Heart left ventricle (tissue), 16 donors: ENCODE measurements at regions not wholly inside any gene's neighbourhood (a gene's known extent, or its start where the extent isn't known, plus 50 kb on each side); places are given as distances from the start of the nearest gene placed in this dataset.

Source experiments
- ATAC-seq, 4 donors: fragments of 200-7000 bp; cut with Tn5 transposase; one replicate each; pipeline ENCODE4 v1.9.1; 2020 to 2022; ENCODE audit warnings: moderate library complexity in 4 of 4, mild to moderate bottlenecking in 3 of 4, moderate number of reproducible peaks in 1 of 4
- DNase-seq, 5 donors: peaks; one replicate each; pipeline ENCODE4 v3.0.0-alpha.2; 2020
- H3K27ac ChIP-seq, 12 donors: fragments of 200-600 bp; sonication (generic) in 4 of 12; one replicate each; pipeline versions ENCODE4 v1.5.0 to v1.8.0; 2016 to 2022; ENCODE audit warnings: mild to moderate bottlenecking in 2 of 12
- H3K27me3 ChIP-seq, 9 donors: fragments of 200-600 bp; sonication (generic) in 2 of 9; one replicate each; pipeline versions ENCODE4 v1.5.1 to v1.8.0; 2016 to 2022; ENCODE audit warnings: mild to moderate bottlenecking in 3 of 9
- H3K36me3 ChIP-seq, 9 donors: fragments of 200-600 bp; sonication (generic) in 2 of 9; one replicate each; pipeline versions ENCODE4 v1.5.0 to v1.8.0; 2018 to 2022; ENCODE audit warnings: mild to moderate bottlenecking in 2 of 9
- H3K4me1 ChIP-seq, 12 donors: fragments of 200-600 bp; sonication (generic) in 4 of 12; one replicate each; pipeline versions ENCODE4 v1.5.0 to v1.8.0; 2016 to 2022; ENCODE audit warnings: mild to moderate bottlenecking in 3 of 12
- H3K4me3 ChIP-seq, 12 donors: fragments of 200-600 bp; sonication (generic) in 4 of 12; one replicate each; pipeline versions ENCODE4 v1.5.0 to v1.8.0; 2017 to 2022; ENCODE audit warnings: mild to moderate bottlenecking in 9 of 12, moderate library complexity in 4 of 12
- H3K9me3 ChIP-seq, 12 donors: fragments of 200-600 bp; sonication (generic) in 4 of 12; one replicate each; pipeline versions ENCODE4 v1.5.0 to v1.8.0; 2016 to 2022; ENCODE audit warnings: mild to moderate bottlenecking in 1 of 12
- CTCF ChIP-seq, 12 donors: fragments of 200-600 bp; sonication (generic) in 4 of 12; IDR thresholded peaks; one replicate each; pipeline versions ENCODE4 v1.5.0 to v1.8.0; 2018 to 2022; ENCODE audit warnings: antibody characterized with exemption in 12 of 12, mild to moderate bottlenecking in 5 of 12
- POLR2A ChIP-seq, 2 donors: fragments of 450-650 bp; IDR thresholded peaks; one replicate each; pipeline ENCODE4 v1.6.1; 2017; ENCODE audit warnings: antibody characterized with exemption in 2 of 2, mild to moderate bottlenecking in 2 of 2, moderate library complexity in 2 of 2
- WGBS, 4 donors: extraction: QIAGEN DNeasy Blood & Tissue Kit in 2 of 4; methylation state at CpG; one replicate each; pipeline versions ENCODE4 v1.1.5 to v1.1.7; 2013 to 2018; 5-methylcytosine and 5-hydroxymethylcytosine counted together
- intact Hi-C, 10 donors: fragments of 100-400 bp; cut with DNase I; formaldehyde crosslinking; loops; one replicate each; pipeline versions ENCODE4 v1.11.1 to v1.14.2; 2022
- donor health status: ischemic (EF 13 %, LVEDD 7.1; RV severe dilation, severe dysfunction).
- donor health status: healthy with polysubstance abuse.
- donor health status: DM: no; HTN: yes; CAD: no.
- donor health status: DM: no; HTN: no; CAD: no.
- donor health status: ischemic (EF 25% LVEDD 6.9; RV normal size, moderate dysfunction).
- donor health status: ischemic (EF 25% LVEDD 5.7; RV mildly dilated, moderate dysfunction).
- donor health status: healthy.
- donor health status: DM: yes; HTN: yes; CAD: no.
- donor health status: ischemic (EF 35%, LVEDD 5.7; RV mildly dilated, moderate dysfunction).
- donor health status: nonischemic (EF 11% LVEDD 7.7; RV severe dilation, severe dysfunction).
- donor health status: DM: yes; HTN: yes; CAD: no.
- donor health status: PGD.
- donor health status: ischemic (EF 29% LVEDD 5.4; RV normal size, mild dysfunction).
- donor health status: nonischemic (EF 23%, LVEDD 6.1; RV moderate dilation, normal function).

GRCh38 chrX:42248226-42248625 lies 324.9 kb upstream of the CASK start:
- no peak overlapping the region for H3K4me3 ChIP-seq
- 86 to 97% (median 92%) methylated on average over 4 of the region's 4 CpGs for WGBS, 4 donors
- intact Hi-C loops: no loop called here
- H3K36me3 ChIP-seq: no peaks in the 10 kb centered on the region
- no peak overlapping the region for H3K27ac ChIP-seq
- H3K27me3 ChIP-seq: no peaks in the 10 kb centered on the region
- ATAC-seq (no peak), DNase-seq (no peak)
- no peaks in the 10 kb centered on the region for H3K4me1 ChIP-seq
- no peak for TF ChIP-seq POLR2A (IDR thresholded peaks at IDR 0.05)
- TF ChIP-seq CTCF (IDR thresholded peaks at IDR 0.05): no peak
- H3K9me3 ChIP-seq: no peaks in the 10 kb centered on the region

GRCh38 chrX:42247241-42247640 lies 323.9 kb upstream of the CASK start:
- TF ChIP-seq POLR2A (IDR thresholded peaks at IDR 0.05): no peak
- TF ChIP-seq CTCF (IDR thresholded peaks at IDR 0.05): no peak
- ATAC-seq (no peak), DNase-seq (no peak)
- H3K27me3 ChIP-seq: no peaks in the 10 kb centered on the region
- H3K36me3 ChIP-seq: no peaks in the 10 kb centered on the region
- peak overlapping the region in 8 of 12 donors; percentile 15 to 45 (median 22) for H3K4me3 ChIP-seq
- intact Hi-C loops: no loop called here
- no peaks in the 10 kb centered on the region for H3K4me1 ChIP-seq
- H3K27ac ChIP-seq: no peak overlapping the region
- H3K9me3 ChIP-seq: no peaks in the 10 kb centered on the region
- 40 to 56% (median 47%) methylated on average over 6 of the region's 6 CpGs for WGBS, 4 donors

GRCh38 chrX:42246814-42247213 lies 323.5 kb upstream of the CASK start:
- 30 to 45% (median 40%) methylated on average over 7 of the region's 7 CpGs for WGBS, 4 donors
- intact Hi-C loops: no loop called here
- H3K36me3 ChIP-seq: no peaks in the 10 kb centered on the region

GRCh38 chrX:42242004-42242403 lies 318.6 kb upstream of the CASK start:
- Histone ChIP-seq H3K4me1 (no peaks in the 10 kb centered on the region), H3K27ac (no peak overlapping the region), H3K36me3 (no peaks in the 10 kb centered on the region), H3K4me3 (no peak overlapping the region), H3K27me3 (peaks cover 0 to 4% (median 0%) of the 10 kb centered on the region in 9 donors), H3K9me3 (no peaks in the 10 kb centered on the region)
- ATAC-seq (no peak), DNase-seq (no peak)
- 55 to 74% (median 71%) methylated on average over 6 of the region's 6 CpGs for WGBS, 4 donors
- TF ChIP-seq POLR2A (IDR thresholded peaks at IDR 0.05): no peak
- intact Hi-C loops: no loop called here

More at GRCh38 chrX:42246814-42247213, 323.5 kb upstream of the CASK start:
- TF ChIP-seq CTCF (IDR thresholded peaks at IDR 0.05) (no peak), POLR2A (IDR thresholded peaks at IDR 0.05) (no peak)
- H3K4me3 ChIP-seq: peak overlapping the region in 8 of 12 donors; percentile 15 to 45 (median 22)
- no peaks in the 10 kb centered on the region for H3K27me3 ChIP-seq
- H3K4me1 ChIP-seq: no peaks in the 10 kb centered on the region
- no peak overlapping the region for H3K27ac ChIP-seq
- no peaks in the 10 kb centered on the region for H3K9me3 ChIP-seq
- no peak for DNase-seq
- no peak for ATAC-seq

- no peak overlapping the region for H3K27ac ChIP-seq
- no peaks in the 10 kb centered on the region for H3K36me3 ChIP-seq
- H3K4me3 ChIP-seq: no peak overlapping the region
- TF ChIP-seq POLR2A (IDR thresholded peaks at IDR 0.05): no peak
- TF ChIP-seq CTCF (IDR thresholded peaks at IDR 0.05): no peak
- 43 to 81% (median 53%) methylated on average over 1 of the region's 1 CpG for WGBS, 4 donors
- no peak for ATAC-seq
- H3K4me1 ChIP-seq: no peaks in the 10 kb centered on the region
- intact Hi-C loops: no loop called here
- DNase-seq: no peak
- no peaks in the 10 kb centered on the region for H3K9me3 ChIP-seq
- H3K27me3 ChIP-seq: peaks cover 0 to 4% (median 0%) of the 10 kb centered on the region in 9 donors
Measured at GRCh38 chrX:42241421-42241820, 318.1 kb upstream of the CASK start.
